DOHH2 (cell line): ENCODE measurements at regions not wholly inside any gene's neighbourhood (a gene's known extent, or its start where the extent isn't known, plus 50 kb on each side); places are given as distances from the start of the nearest gene placed in this dataset.

ENCODE experiments used
- H3F3A ChIP-seq: fragments of 200-600 bp; sonication (generic), shearing (Covaris generic); 2 replicates; pipeline ENCODE4 v1.6.0; 2016; ENCODE audit warnings: antibody characterized with exemption, mild to moderate bottlenecking; ENCODE audit not compliant: control insufficient read depth, insufficient read depth
- H3K27ac ChIP-seq: fragments of 200-600 bp; sonication (generic); 2 replicates; pipeline ENCODE4 v1.5.1; 2014; ENCODE audit warnings: low read depth, mild to moderate bottlenecking, low read length, moderate library complexity
- H3K27me3 ChIP-seq: fragments of 200-600 bp; sonication (generic); 2 replicates; pipeline ENCODE4 v1.6.1; 2014; ENCODE audit warnings: mild to moderate bottlenecking, low read length, mixed read lengths; ENCODE audit not compliant: control insufficient read depth
- H3K36me3 ChIP-seq: fragments of 200-600 bp; sonication (generic); 2 replicates; pipeline ENCODE4 v1.6.1; 2014; ENCODE audit warnings: mild to moderate bottlenecking, low read length, moderate library complexity, mixed read lengths; ENCODE audit not compliant: control insufficient read depth
- H3K4me1 ChIP-seq: fragments of 200-600 bp; sonication (generic); 2 replicates; pipeline ENCODE4 v1.6.1; 2014; ENCODE audit warnings: mild to moderate bottlenecking, low read length, mixed read lengths; ENCODE audit not compliant: control insufficient read depth
- H3K4me2 ChIP-seq: fragments of 200-600 bp; sonication (generic); 2 replicates; pipeline ENCODE4 v1.6.0; 2014; ENCODE audit warnings: mild to moderate bottlenecking, low read length, moderate library complexity
- H3K4me3 ChIP-seq: fragments of 200-600 bp; sonication (generic); 2 replicates; pipeline ENCODE4 v1.5.1; 2014; ENCODE audit warnings: mild to moderate bottlenecking, low read length, mixed read lengths
- H3K79me2 ChIP-seq: fragments of 200-600 bp; sonication (generic); 2 replicates; pipeline ENCODE4 v1.6.1; 2014; ENCODE audit warnings: mild to moderate bottlenecking, low read length, mixed read lengths; ENCODE audit not compliant: control insufficient read depth
- H3K9me2 ChIP-seq: fragments of 200-600 bp; sonication (generic); replicated peaks from 2 replicates; pipeline ENCODE4 v1.6.1; 2014; ENCODE audit warnings: mild to moderate bottlenecking, low read length, mixed read lengths; ENCODE audit not compliant: control insufficient read depth
- H3K9me3 ChIP-seq: fragments of 200-600 bp; sonication (generic); 2 replicates; pipeline ENCODE4 v1.6.1; 2014; ENCODE audit warnings: antibody characterized with exemption, low read length, mixed read lengths; ENCODE audit not compliant: control insufficient read depth, insufficient read depth
- H4K20me1 ChIP-seq: fragments of 200-600 bp; sonication (generic); 2 replicates; pipeline ENCODE4 v1.6.0; 2014; ENCODE audit warnings: low read depth, mild to moderate bottlenecking, antibody characterized with exemption, low read length, moderate library complexity; ENCODE audit not compliant: control insufficient read depth, insufficient read depth
- CTCF ChIP-seq: fragments of 200-600 bp; sonication (generic); IDR thresholded peaks from one replicate; pipeline ENCODE4 v1.5.1; 2014; ENCODE audit warnings: antibody characterized with exemption, mild to moderate bottlenecking, low read depth, low read length; ENCODE audit not compliant: poor library complexity, severe bottlenecking
- EZH2phosphoT487 ChIP-seq: fragments of 200-600 bp; sonication (generic); IDR thresholded peaks from 2 replicates; pipeline ENCODE4 v1.6.1; 2017; ENCODE audit warnings: borderline replicate concordance, mild to moderate bottlenecking, antibody characterized with exemption, low read length, moderate library complexity, mixed read lengths

GRCh38 chr4:100970414-100970813, 376.9 kb downstream of the PPP3CA start:
- Histone ChIP-seq H4K20me1 (no peaks in the 10 kb centered on the region), H3K4me3 (no peak overlapping the region), H3K9me3 (no peaks in the 10 kb centered on the region), H3F3A (no peaks in the 10 kb centered on the region), H3K36me3 (no peaks in the 10 kb centered on the region), H3K4me2 (no peak overlapping the region), H3K27ac (no peak overlapping the region), H3K79me2 (no peaks in the 10 kb centered on the region), H3K9me2 (no peaks in the 10 kb centered on the region), H3K27me3 (no peaks in the 10 kb centered on the region), H3K4me1 (no peaks in the 10 kb centered on the region)
- no peak for TF ChIP-seq EZH2phosphoT487
- TF ChIP-seq CTCF: no peak

GRCh38 chr4:100969925-100970324, 377.4 kb downstream of the PPP3CA start:
- Histone ChIP-seq H3F3A (no peaks in the 10 kb centered on the region), H4K20me1 (no peaks in the 10 kb centered on the region), H3K27ac (no peak overlapping the region), H3K79me2 (no peaks in the 10 kb centered on the region), H3K9me3 (no peaks in the 10 kb centered on the region), H3K36me3 (no peaks in the 10 kb centered on the region), H3K4me1 (no peaks in the 10 kb centered on the region), H3K4me2 (no peak overlapping the region), H3K4me3 (no peak overlapping the region), H3K9me2 (no peaks in the 10 kb centered on the region), H3K27me3 (no peaks in the 10 kb centered on the region)
- no peak for TF ChIP-seq EZH2phosphoT487
- no peak for TF ChIP-seq CTCF

- H3F3A ChIP-seq: no peaks in the 10 kb centered on the region
- H3K9me2 ChIP-seq: no peaks in the 10 kb centered on the region
- no peak overlapping the region for H3K4me2 ChIP-seq
- TF ChIP-seq EZH2phosphoT487 (no peak), CTCF (no peak)
- H3K27me3 ChIP-seq: no peaks in the 10 kb centered on the region
- H4K20me1 ChIP-seq: no peaks in the 10 kb centered on the region
- no peak overlapping the region for H3K27ac ChIP-seq
- H3K79me2 ChIP-seq: no peaks in the 10 kb centered on the region
- H3K4me3 ChIP-seq: no peak overlapping the region
- H3K9me3 ChIP-seq: no peaks in the 10 kb centered on the region
- no peaks in the 10 kb centered on the region for H3K4me1 ChIP-seq
- no peaks in the 10 kb centered on the region for H3K36me3 ChIP-seq
Measured at GRCh38 chr4:100968046-100968445, 379.3 kb downstream of the PPP3CA start.

- Histone ChIP-seq H4K20me1 (no peaks in the 10 kb centered on the region), H3K4me1 (no peaks in the 10 kb centered on the region), H3K79me2 (no peaks in the 10 kb centered on the region), H3K9me2 (no peaks in the 10 kb centered on the region), H3K36me3 (no peaks in the 10 kb centered on the region), H3K27me3 (no peaks in the 10 kb centered on the region), H3F3A (no peaks in the 10 kb centered on the region), H3K9me3 (no peaks in the 10 kb centered on the region), H3K27ac (no peak overlapping the region), H3K4me3 (no peak overlapping the region), H3K4me2 (no peak overlapping the region)
- TF ChIP-seq CTCF (no peak), EZH2phosphoT487 (no peak)
Measured at GRCh38 chr4:100963627-100964026, 383.7 kb downstream of the PPP3CA start.
